ENCODE measurements at regions not wholly inside any gene's neighbourhood (a gene's known extent, or its start where the extent isn't known, plus 50 kb on each side); places are given as distances from the start of the nearest gene placed in this dataset.

GRCh38 chr13:39971526-39971925 lies 316.1 kb downstream of the COG6 start:
- Histone ChIP-seq H3K27ac (no peak overlapping the region), H3K4me3 (no peak overlapping the region), H3K9me3 (no peaks in the 10 kb centered on the region), H3K4me1 (no peaks in the 10 kb centered on the region), H3K27me3 (no peaks in the 10 kb centered on the region), H3K36me3 (no peaks in the 10 kb centered on the region)
- TF ChIP-seq EP300 (IDR thresholded peaks at IDR 0.05), result no peak
- WGBS, 5 donors, result 82 to 92% (median 84%) methylated on average over 3 of the region's 3 CpGs
- intact Hi-C loops (cut with DNase I; ENCODE audit: low total_unique reads), result no loop called here
- DNase-seq, result no peak

DNA sequence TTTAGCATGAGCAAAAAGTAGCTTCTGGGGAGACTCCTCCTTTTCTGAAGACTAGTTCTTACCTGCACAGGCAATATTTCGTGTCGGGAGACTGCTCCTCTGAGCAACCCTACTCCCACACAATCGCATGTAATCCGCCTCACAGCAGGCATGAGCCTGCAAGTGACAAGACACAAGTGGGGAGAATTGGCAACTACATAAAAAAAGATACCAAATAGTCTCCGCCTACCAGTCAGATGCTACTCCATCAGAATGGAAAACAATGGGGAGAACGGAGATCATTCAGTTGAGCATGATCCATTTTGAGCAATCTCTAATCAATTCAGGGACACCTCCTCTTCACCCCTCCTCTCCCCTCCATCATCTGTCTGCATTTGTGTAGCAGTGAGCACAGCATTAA lies 321.0 kb downstream of the COG6 start:
- 82 to 95% (median 90%) methylated on average over 6 of the region's 6 CpGs for WGBS, 5 donors
- Histone ChIP-seq H3K4me1 (no peaks in the 10 kb centered on the region), H3K4me3 (no peak overlapping the region), H3K9me3 (no peaks in the 10 kb centered on the region), H3K27me3 (no peaks in the 10 kb centered on the region), H3K36me3 (no peaks in the 10 kb centered on the region), H3K27ac (no peak overlapping the region)
- no peak for DNase-seq
- no peak for TF ChIP-seq CTCF (IDR thresholded peaks at IDR 0.05)
- TF ChIP-seq EP300 (IDR thresholded peaks at IDR 0.05), result no peak
- TF ChIP-seq POLR2AphosphoS5 (IDR thresholded peaks at IDR 0.05), result no peak
- no peak for TF ChIP-seq POLR2A (IDR thresholded peaks at IDR 0.05)
- intact Hi-C loops (cut with DNase I; ENCODE audit: low total_unique reads), result no loop called here

- TF ChIP-seq CTCF (IDR thresholded peaks at IDR 0.05), result no peak
- no peak for TF ChIP-seq POLR2A (IDR thresholded peaks at IDR 0.05)
- no peak for TF ChIP-seq EP300 (IDR thresholded peaks at IDR 0.05)
- TF ChIP-seq POLR2AphosphoS5 (IDR thresholded peaks at IDR 0.05), result no peak
- no peak for DNase-seq
- no peaks in the 10 kb centered on the region for H3K9me3 ChIP-seq
- H3K4me1 ChIP-seq, result no peaks in the 10 kb centered on the region
- intact Hi-C loops (cut with DNase I; ENCODE audit: low total_unique reads), result no loop called here
- H3K36me3 ChIP-seq, result no peaks in the 10 kb centered on the region
- H3K27ac ChIP-seq, result no peak overlapping the region
- no peak overlapping the region for H3K4me3 ChIP-seq
- no peaks in the 10 kb centered on the region for H3K27me3 ChIP-seq
Measured at GRCh38 chr13:39981056-39981455, 325.6 kb downstream of the COG6 start.

DNA sequence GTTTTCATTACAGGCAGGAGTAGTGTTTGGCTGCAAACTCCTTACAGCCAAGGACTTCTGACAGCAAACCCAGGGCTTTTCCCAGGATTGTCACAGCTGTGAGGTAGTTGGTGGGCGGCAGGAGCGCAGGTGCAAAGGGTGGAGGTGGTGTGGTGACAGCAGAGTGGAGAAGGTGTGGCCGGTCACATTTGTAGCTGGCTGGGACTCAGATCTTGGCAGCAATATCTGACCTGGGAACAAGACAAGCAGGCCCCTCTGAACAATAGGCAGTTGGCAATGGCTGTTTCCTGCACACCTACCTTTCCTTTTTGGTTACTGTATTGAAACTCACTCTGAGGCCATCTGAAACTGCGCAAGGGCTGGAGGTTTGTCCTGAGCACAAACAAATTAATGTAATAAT lies 327.3 kb downstream of the COG6 start:
- intact Hi-C loops (cut with DNase I; ENCODE audit: low total_unique reads), result no loop called here

More for the DNA sequence above, 327.3 kb downstream of the COG6 start:
- H3K27ac ChIP-seq, result no peak overlapping the region
- H3K4me1 ChIP-seq, result no peaks in the 10 kb centered on the region
- DNase-seq, result peak in 1 of 2 donors; percentile 41
- H3K4me3 ChIP-seq, result no peak overlapping the region
- 26 to 68% (median 46%) methylated on average over 3 to 4 of the region's 4 CpGs for WGBS, 5 donors
- no peaks in the 10 kb centered on the region for H3K9me3 ChIP-seq
- TF ChIP-seq CTCF (IDR thresholded peaks at IDR 0.05), result no peak
- TF ChIP-seq EP300 (IDR thresholded peaks at IDR 0.05), result no peak
- no peak for TF ChIP-seq POLR2A (IDR thresholded peaks at IDR 0.05)
- TF ChIP-seq POLR2AphosphoS5 (IDR thresholded peaks at IDR 0.05), result no peak
- no peaks in the 10 kb centered on the region for H3K27me3 ChIP-seq
- H3K36me3 ChIP-seq, result no peaks in the 10 kb centered on the region
